ENCODE measurements at regions not wholly inside any gene's neighbourhood (a gene's known extent, or its start where the extent isn't known, plus 50 kb on each side); places are given as distances from the start of the nearest gene placed in this dataset.
"Not testable (repeated sequence)": the region's sequence is repeated elsewhere in the genome, so short reads cannot be mapped to it uniquely, and the experiment has no call there.

GRCh38 chr13:83722443-83722842 lies 159.8 kb downstream of the SLITRK1 start:
- no peak for DNase-seq

- no peak for DNase-seq
These were observed 166.2 kb downstream of the SLITRK1 start for GRCh38 chr13:83716121-83716520.

GRCh38 chr13:83714236-83714635 lies 168.0 kb downstream of the SLITRK1 start:
- no peak for DNase-seq

- no peak for DNase-seq
These were observed 172.2 kb downstream of the SLITRK1 start for GRCh38 chr13:83710133-83710515.

GRCh38 chr13:83709426-83710132 lies 172.7 kb downstream of the SLITRK1 start:
- DNase-seq: no peak

- DNase-seq: no peak
These were observed 180.3 kb downstream of the SLITRK1 start for GRCh38 chr13:83702021-83702420.

GRCh38 chr13:83692800-83693199 lies 189.5 kb downstream of the SLITRK1 start:
- no peak for DNase-seq

GRCh38 chr13:83691966-83692365 lies 190.3 kb downstream of the SLITRK1 start:
- DNase-seq: no peak

- no peak for DNase-seq
These were observed 200.7 kb downstream of the SLITRK1 start for GRCh38 chr13:83681547-83681946.

GRCh38 chr13:83677985-83678384 lies 204.3 kb downstream of the SLITRK1 start:
- no peak for DNase-seq

GRCh38 chr13:83672612-83673011 lies 209.7 kb downstream of the SLITRK1 start:
- DNase-seq: no peak

- no peak for DNase-seq
These were observed 214.7 kb downstream of the SLITRK1 start for GRCh38 chr13:83667606-83668005.

- no peak for DNase-seq
These were observed 216.1 kb downstream of the SLITRK1 start for GRCh38 chr13:83666141-83666540.

- no peak for DNase-seq
These were observed 225.0 kb downstream of the SLITRK1 start for GRCh38 chr13:83657281-83657680.

- not testable (repeated sequence) for DNase-seq
These were observed 239.7 kb downstream of the SLITRK1 start for GRCh38 chr13:83642617-83643016.

- no peak for DNase-seq
These were observed 247.7 kb downstream of the SLITRK1 start for GRCh38 chr13:83634601-83635000.

GRCh38 chr13:83633746-83634145 lies 248.5 kb downstream of the SLITRK1 start:
- no peak for DNase-seq

- DNase-seq: no peak
These were observed 259.9 kb downstream of the SLITRK1 start for GRCh38 chr13:83622422-83622784.

- DNase-seq: no peak
These were observed 260.4 kb downstream of the SLITRK1 start for GRCh38 chr13:83621765-83622421.

GRCh38 chr13:83620530-83621220 lies 261.6 kb downstream of the SLITRK1 start:
- DNase-seq: no peak

- no peak for DNase-seq
These were observed 263.3 kb downstream of the SLITRK1 start for GRCh38 chr13:83618966-83619365.

GRCh38 chr13:83613524-83613923 lies 268.8 kb downstream of the SLITRK1 start:
- DNase-seq: no peak

- DNase-seq: no peak
These were observed 280.7 kb downstream of the SLITRK1 start for GRCh38 chr13:83601539-83601938.

GRCh38 chr13:83592095-83592494 lies 290.2 kb downstream of the SLITRK1 start:
- no peak for DNase-seq

All from CD4-positive, alpha-beta T cell treated with Interleukin-15 for 1 hour (primary cell).